Naive thymus-derived CD4-positive, alpha-beta T cell (primary cell): ENCODE measurements at regions not wholly inside any gene's neighbourhood (a gene's known extent, or its start where the extent isn't known, plus 50 kb on each side); places are given as distances from the start of the nearest gene placed in this dataset.

Experiments
- ATAC-seq: fragments of 150-1000 bp; cut with Tn5 transposase; 2 replicates; pipeline ENCODE4 v1.10.0; 2021; ENCODE audit warnings: mild to moderate bottlenecking, moderate library complexity
- CTCF ChIA-PET: fragments of 350-600 bp; sonication (Branson Sonifier 250); formaldehyde crosslinking; loops from one replicate; lab custom pipeline; 2021; ENCODE audit warnings: antibody characterized with exemption; lab: Charles Lee
- POLR2A ChIA-PET: fragments of 350-600 bp; sonication (Branson Sonifier 250); formaldehyde crosslinking; loops from one replicate; lab custom pipeline; 2021; ENCODE audit warnings: antibody characterized with exemption, inconsistent platforms; lab: Charles Lee
- DNase-seq, 9 donors: peaks; one replicate each; pipeline versions ENCODE4 v3.0.0 to v3.0.0-alpha.2; 2020 to 2022; ENCODE audit warnings: mixed read lengths in 1 of 9
- H3K27ac ChIP-seq: one replicate; pipeline ENCODE4 v1.7.0; 2013; ENCODE audit warnings: mild to moderate bottlenecking, low read depth, low read length, moderate library complexity
- H3K27me3 ChIP-seq, 2 donors: one replicate each; pipeline ENCODE4 v1.7.0; 2013; ENCODE audit warnings: low read length in 2 of 2, mild to moderate bottlenecking in 2 of 2, moderate library complexity in 2 of 2; ENCODE audit not compliant: control insufficient read depth in 2 of 2, insufficient read depth in 2 of 2
- H3K36me3 ChIP-seq, 3 experiments: 1 replicate in 2 of 3; 2 replicates in 1 of 3; pipeline ENCODE4 v1.7.0; 2013; ENCODE audit warnings: low read length in 3 of 3, mild to moderate bottlenecking in 3 of 3, moderate library complexity in 1 of 3; ENCODE audit not compliant: insufficient read depth in 3 of 3, control insufficient read depth in 2 of 3
- H3K4me1 ChIP-seq, 2 donors: one replicate each; pipeline ENCODE4 v1.7.0; 2013; ENCODE audit warnings: low read length in 2 of 2, mild to moderate bottlenecking in 2 of 2, moderate library complexity in 1 of 2; ENCODE audit not compliant: control insufficient read depth in 2 of 2, insufficient read depth in 2 of 2
- H3K4me3 ChIP-seq: 2 replicates; pipeline ENCODE4 v1.7.0; 2013; ENCODE audit warnings: mild to moderate bottlenecking, low read length
- H3K9me3 ChIP-seq, 3 experiments: 1 replicate in 2 of 3; 2 replicates in 1 of 3; pipeline ENCODE4 v1.7.0; 2013; ENCODE audit warnings: low read length in 3 of 3; ENCODE audit not compliant: control insufficient read depth in 2 of 3
- H3K27ac Mint-ChIP-seq, 9 donors: one replicate each; pipeline ENCODE4 v1.8.0; 2020 to 2022; ENCODE audit warnings: mixed read lengths in 9 of 9, mild to moderate bottlenecking in 8 of 9, moderate library complexity in 5 of 9, inconsistent platforms in 2 of 9
- H3K27me3 Mint-ChIP-seq, 5 donors: one replicate each; pipeline ENCODE4 v1.8.0; 2021 to 2022; ENCODE audit warnings: mixed read lengths in 5 of 5, mild to moderate bottlenecking in 1 of 5
- H3K36me3 Mint-ChIP-seq, 5 donors: one replicate each; pipeline ENCODE4 v1.8.0; 2020 to 2022; ENCODE audit warnings: mixed read lengths in 5 of 5, mild to moderate bottlenecking in 3 of 5, inconsistent platforms in 1 of 5
- H3K4me1 Mint-ChIP-seq, 7 donors: one replicate each; pipeline ENCODE4 v1.8.0; 2020 to 2022; ENCODE audit warnings: mixed read lengths in 7 of 7, mild to moderate bottlenecking in 3 of 7, inconsistent platforms in 1 of 7
- H3K4me3 Mint-ChIP-seq, 10 donors: one replicate each; pipeline ENCODE4 v1.8.0; 2020 to 2022; ENCODE audit warnings: mild to moderate bottlenecking in 10 of 10, mixed read lengths in 10 of 10, moderate library complexity in 6 of 10, inconsistent platforms in 2 of 10
- H3K9me3 Mint-ChIP-seq, 11 donors: one replicate each; pipeline ENCODE4 v1.8.0; 2020 to 2022; ENCODE audit warnings: mixed read lengths in 11 of 11, mild to moderate bottlenecking in 4 of 11, inconsistent platforms in 1 of 11, moderate library complexity in 1 of 11
- intact Hi-C, 2 donors: fragments of 100-400 bp; cut with micrococcal nuclease; formaldehyde crosslinking; loops; one replicate each; pipeline ENCODE4 v1.15.1; 2023

- no peak for DNase-seq
- no peaks in the 10 kb centered on the region for H3K4me1 ChIP-seq
- Mint-ChIP-seq H3K9me3 (peaks cover 0 to 2% (median 0%) of the 10 kb centered on the region in 11 donors), H3K36me3 (no peaks in the 10 kb centered on the region), H3K4me3 (no peak overlapping the region), H3K4me1 (no peaks in the 10 kb centered on the region), H3K27ac (no peak overlapping the region), H3K27me3 (no peaks in the 10 kb centered on the region)
- no peaks in the 10 kb centered on the region for H3K36me3 ChIP-seq
- POLR2A ChIA-PET: no interaction called here
- intact Hi-C loops: no loop called here
- no peak for ATAC-seq
- H3K27me3 ChIP-seq: no peaks in the 10 kb centered on the region
- CTCF ChIA-PET: no interaction called here
- H3K4me3 ChIP-seq: no peak overlapping the region
- H3K27ac ChIP-seq: no peak overlapping the region
- no peaks in the 10 kb centered on the region for H3K9me3 ChIP-seq
Measured at GRCh38 chr12:68102731-68103130, 56.8 kb downstream of the IFNG start.

- no peaks in the 10 kb centered on the region for H3K9me3 ChIP-seq
- H3K27ac ChIP-seq: no peak overlapping the region
- no peaks in the 10 kb centered on the region for H3K36me3 ChIP-seq
- CTCF ChIA-PET: no interaction called here
- intact Hi-C loops: no loop called here
- ATAC-seq: no peak
- no peak overlapping the region for H3K4me3 Mint-ChIP-seq
- no peaks in the 10 kb centered on the region for H3K4me1 Mint-ChIP-seq
- POLR2A ChIA-PET: no interaction called here
- no peak for DNase-seq
- H3K27me3 Mint-ChIP-seq: no peaks in the 10 kb centered on the region
- H3K27me3 ChIP-seq: no peaks in the 10 kb centered on the region
- no peaks in the 10 kb centered on the region for H3K4me1 ChIP-seq
- H3K9me3 Mint-ChIP-seq: peaks cover 0 to 2% (median 0%) of the 10 kb centered on the region in 11 donors
- H3K4me3 ChIP-seq: no peak overlapping the region
- no peaks in the 10 kb centered on the region for H3K36me3 Mint-ChIP-seq
- H3K27ac Mint-ChIP-seq: no peak overlapping the region
Measured at GRCh38 chr12:68102163-68102562, 57.4 kb downstream of the IFNG start.

- ChIA-PET POLR2A (no interaction called here), CTCF (no interaction called here)
- no peak overlapping the region for H3K4me3 Mint-ChIP-seq
- no peak overlapping the region for H3K27ac Mint-ChIP-seq
- H3K4me1 Mint-ChIP-seq: no peaks in the 10 kb centered on the region
- H3K27ac ChIP-seq: no peak overlapping the region
- H3K9me3 ChIP-seq: no peaks in the 10 kb centered on the region
- H3K27me3 ChIP-seq: no peaks in the 10 kb centered on the region
- peaks cover 0 to 5% (median 0%) of the 10 kb centered on the region in 5 donors for H3K36me3 Mint-ChIP-seq
- no peak overlapping the region for H3K4me3 ChIP-seq
- no peaks in the 10 kb centered on the region for H3K36me3 ChIP-seq
- no peaks in the 10 kb centered on the region for H3K4me1 ChIP-seq
- ATAC-seq (no peak), DNase-seq (no peak)
- H3K27me3 Mint-ChIP-seq: no peaks in the 10 kb centered on the region
- intact Hi-C loops: no loop called here
- H3K9me3 Mint-ChIP-seq: peaks cover 0 to 5% (median 0%) of the 10 kb centered on the region in 11 donors
Measured at GRCh38 chr12:68100241-68100640, 59.3 kb downstream of the IFNG start.

- Histone ChIP-seq H3K36me3 (no peaks in the 10 kb centered on the region), H3K4me3 (no peak overlapping the region), H3K27ac (no peak overlapping the region), H3K9me3 (no peaks in the 10 kb centered on the region), H3K27me3 (no peaks in the 10 kb centered on the region), H3K4me1 (no peaks in the 10 kb centered on the region)
- Mint-ChIP-seq H3K36me3 (peaks cover 0 to 6% (median 0%) of the 10 kb centered on the region in 5 donors), H3K27ac (no peak overlapping the region), H3K9me3 (peaks cover 0 to 5% (median 0%) of the 10 kb centered on the region in 11 donors), H3K27me3 (no peaks in the 10 kb centered on the region), H3K4me1 (no peaks in the 10 kb centered on the region), H3K4me3 (no peak overlapping the region)
- ATAC-seq (no peak), DNase-seq (no peak)
- intact Hi-C loops: no loop called here
- ChIA-PET CTCF (no interaction called here), POLR2A (no interaction called here)
Measured at GRCh38 chr12:68098939-68099338, 60.6 kb downstream of the IFNG start.

- intact Hi-C loops: no loop called here
- no peak overlapping the region for H3K27ac Mint-ChIP-seq
- CTCF ChIA-PET: no interaction called here
Measured at GRCh38 chr12:68097386-68097785, 62.2 kb downstream of the IFNG start.

GRCh38 chr12:68094645-68095395, 64.7 kb downstream of the IFNG start:
- no peaks in the 10 kb centered on the region for H3K9me3 ChIP-seq
- no peak overlapping the region for H3K4me3 ChIP-seq
- H3K9me3 Mint-ChIP-seq: peaks cover 0 to 14% (median 3%) of the 10 kb centered on the region in 11 donors
- H3K4me1 ChIP-seq: no peaks in the 10 kb centered on the region
- intact Hi-C loops: no loop called here
- H3K36me3 ChIP-seq: no peaks in the 10 kb centered on the region
- no peaks in the 10 kb centered on the region for H3K27me3 ChIP-seq
- H3K27ac ChIP-seq: no peak overlapping the region
- POLR2A ChIA-PET: no interaction called here
- no peak overlapping the region for H3K27ac Mint-ChIP-seq
- ATAC-seq (no peak), DNase-seq (no peak)
- no peak overlapping the region for H3K4me3 Mint-ChIP-seq
- H3K4me1 Mint-ChIP-seq: peaks cover 0 to 2% (median 0%) of the 10 kb centered on the region in 7 donors
- CTCF ChIA-PET: interaction anchor here (0.5 kb wide), 1 partner anchor 77 kb away, joined by 3 read pairs; no protein-coding TSS in a partner anchor
- no peaks in the 10 kb centered on the region for H3K27me3 Mint-ChIP-seq
- H3K36me3 Mint-ChIP-seq: peaks cover 0 to 15% (median 3%) of the 10 kb centered on the region in 5 donors

More at GRCh38 chr12:68097386-68097785, 62.2 kb downstream of the IFNG start:
- H3K4me3 ChIP-seq: no peak overlapping the region
- Mint-ChIP-seq H3K36me3 (peaks cover 0 to 9% (median 0%) of the 10 kb centered on the region in 5 donors), H3K4me1 (peaks cover 0 to 2% (median 0%) of the 10 kb centered on the region in 7 donors), H3K27me3 (no peaks in the 10 kb centered on the region), H3K9me3 (peaks cover 0 to 9% (median 0%) of the 10 kb centered on the region in 11 donors), H3K4me3 (no peak overlapping the region)
- H3K36me3 ChIP-seq: no peaks in the 10 kb centered on the region
- DNase-seq: no peak
- H3K27me3 ChIP-seq: no peaks in the 10 kb centered on the region
- no peak overlapping the region for H3K27ac ChIP-seq
- H3K9me3 ChIP-seq: no peaks in the 10 kb centered on the region
- POLR2A ChIA-PET: no interaction called here
- no peak for ATAC-seq
- no peaks in the 10 kb centered on the region for H3K4me1 ChIP-seq

GRCh38 chr12:68094195-68094594, 65.3 kb downstream of the IFNG start:
- intact Hi-C loops: no loop called here
- H3K27ac Mint-ChIP-seq: no peak overlapping the region
- H3K36me3 Mint-ChIP-seq: peaks cover 3 to 20% (median 9%) of the 10 kb centered on the region in 5 donors
- H3K4me3 Mint-ChIP-seq: no peak overlapping the region
- no peaks in the 10 kb centered on the region for H3K4me1 ChIP-seq
- DNase-seq (no peak), ATAC-seq (no peak)
- ChIA-PET POLR2A (no interaction called here), CTCF (no interaction called here)
- H3K36me3 ChIP-seq: no peaks in the 10 kb centered on the region
- H3K27me3 ChIP-seq: no peaks in the 10 kb centered on the region
- H3K9me3 ChIP-seq: no peaks in the 10 kb centered on the region
- peaks cover 0 to 2% (median 0%) of the 10 kb centered on the region in 5 donors for H3K27me3 Mint-ChIP-seq
- H3K9me3 Mint-ChIP-seq: peaks cover 0 to 19% (median 8%) of the 10 kb centered on the region in 11 donors
- no peak overlapping the region for H3K4me3 ChIP-seq
- H3K27ac ChIP-seq: no peak overlapping the region
- H3K4me1 Mint-ChIP-seq: peaks cover 0 to 2% (median 0%) of the 10 kb centered on the region in 7 donors
